GM12878 (cell line): ENCODE measurements at regions not wholly inside any gene's neighbourhood (a gene's known extent, or its start where the extent isn't known, plus 50 kb on each side); places are given as distances from the start of the nearest gene placed in this dataset.

Experiments used
- ATAC-seq: fragments of 200-7000 bp; cut with Tn5 transposase; 3 replicates; pipeline ENCODE4 v1.9.1; 2020; ENCODE audit warnings: mild to moderate bottlenecking, moderate library complexity
- BruUV-seq: library from RNA; stranded (reverse); fragments of 400-500 nt; replicated peaks from 2 replicates; lab custom pipeline; 2021; lab: Mats Ljungman, UMichigan
- CTCF ChIA-PET: fragments of 300-600 bp; sonication (Branson Sonifier 250); formaldehyde crosslinking; extraction: SDS; loops from one replicate; lab custom pipeline; 2021; ENCODE audit warnings: inconsistent platforms; lab: Yijun Ruan, JAX
- POLR2A ChIA-PET: fragments of 350-600 bp; formaldehyde crosslinking; extraction: SDS; loops from one replicate; lab custom pipeline; 2021; ENCODE audit warnings: inconsistent platforms; lab: Charles Lee
- RAD21 ChIA-PET: fragments of 300-600 bp; sonication (Branson Sonifier 250); formaldehyde crosslinking; loops from one replicate; lab custom pipeline; 2023; ENCODE audit warnings: antibody characterized with exemption; ENCODE audit not compliant: unreplicated experiment; lab: Charles Lee
- SMC1A ChIA-PET: fragments of 300-600 bp; sonication (Branson Sonifier 250); formaldehyde crosslinking; loops from one replicate; lab custom pipeline; 2023; ENCODE audit not compliant: unreplicated experiment, uncharacterized antibody; lab: Charles Lee
- DNase-seq: peaks from one replicate; pipeline ENCODE4 v3.0.0-alpha.2; 2011; ENCODE audit warnings: low read depth, low spot score
- FAIRE-seq: peaks from 3 replicates; lab custom pipeline; 2011; peaks lifted over from hg19 to GRCh38; lab: Jason Lieb, UNC
- H2AFZ ChIP-seq: 2 replicates; pipeline ENCODE4 v1.6.0; 2011; ENCODE audit warnings: low read depth, low read length, control low read depth; ENCODE audit not compliant: control insufficient read depth
- H3K27ac ChIP-seq: 2 replicates; pipeline ENCODE4 v1.5.1; 2011; ENCODE audit warnings: control low read depth; ENCODE audit not compliant: control insufficient read depth, insufficient read depth
- H3K27me3 ChIP-seq, 2 experiments: replicated peaks in 1 of 2; 2 replicates each; pipeline versions ENCODE4 v1.6.0 to v1.6.1; 2011; ENCODE audit warnings: low read length in 1 of 2; ENCODE audit not compliant: control insufficient read depth in 2 of 2, insufficient read depth in 2 of 2
- H3K36me3 ChIP-seq, 2 experiments: 2 replicates each; pipeline ENCODE4 v1.5.1; 2011; ENCODE audit warnings: low read length in 1 of 2; ENCODE audit not compliant: control insufficient read depth in 2 of 2, insufficient read depth in 2 of 2
- H3K4me1 ChIP-seq: 2 replicates; pipeline ENCODE4 v1.6.1; 2011; ENCODE audit warnings: mild to moderate bottlenecking, low read length, moderate library complexity, mixed read lengths; ENCODE audit not compliant: control insufficient read depth, insufficient read depth
- H3K4me2 ChIP-seq: 2 replicates; pipeline ENCODE4 v1.6.0; 2011; ENCODE audit warnings: control low read depth; ENCODE audit not compliant: control insufficient read depth, insufficient read depth
- H3K4me3 ChIP-seq: fragments of 200-600 bp; sonication (generic); 2 replicates; pipeline ENCODE4 v1.5.1; 2016
- H3K79me2 ChIP-seq: 2 replicates; pipeline ENCODE4 v1.6.0; 2011; ENCODE audit warnings: low read length; ENCODE audit not compliant: control insufficient read depth, insufficient read depth
- H3K9ac ChIP-seq: 2 replicates; pipeline ENCODE4 v1.8.0; 2011; ENCODE audit warnings: low read length, control low read depth, mixed read lengths; ENCODE audit not compliant: control insufficient read depth, insufficient read depth
- H3K9me3 ChIP-seq: replicated peaks from 3 replicates; pipeline ENCODE4 v1.5.1; 2011; ENCODE audit warnings: mild to moderate bottlenecking, low read length; ENCODE audit not compliant: control insufficient read depth, insufficient read depth
- H4K20me1 ChIP-seq: 2 replicates; pipeline ENCODE4 v1.6.0; 2011; ENCODE audit not compliant: control insufficient read depth, insufficient read depth
- BCLAF1 ChIP-seq: fragments of 450-650 bp; IDR thresholded peaks from 2 replicates; pipeline ENCODE4 v1.6.1; 2017; ENCODE audit warnings: antibody characterized with exemption, mild to moderate bottlenecking, moderate library complexity
- BHLHE40 ChIP-seq, 2 experiments: fragments of 450-650 bp in 1 of 2; IDR thresholded peaks; 2 replicates each; pipeline ENCODE4 v1.6.1; 2011 to 2017; ENCODE audit warnings: low read depth in 2 of 2, borderline replicate concordance in 1 of 2, improper control_type of control experiment in 1 of 2, low read length in 1 of 2, mild to moderate bottlenecking in 1 of 2
- CBX3 ChIP-seq: fragments of 200-600 bp; sonication (generic); IDR thresholded peaks from 2 replicates; pipeline ENCODE4 v1.6.1; 2016; ENCODE audit warnings: low read depth, borderline replicate concordance
- CEBPB ChIP-seq, 2 experiments: fragments of 150-350 bp in 1 of 2; IDR thresholded peaks; 2 replicates each; pipeline ENCODE4 v1.6.1; 2012 to 2014; ENCODE audit warnings: low read depth in 2 of 2, low read length in 2 of 2, borderline replicate concordance in 1 of 2, inconsistent platforms in 1 of 2
- E2F8 ChIP-seq: fragments of 450-650 bp; IDR thresholded peaks from 2 replicates; pipeline ENCODE4 v1.6.1; 2018; ENCODE audit warnings: mild to moderate bottlenecking, low read depth, moderate library complexity; ENCODE audit not compliant: partially characterized antibody
- GABPA ChIP-seq: IDR thresholded peaks from 2 replicates; pipeline ENCODE4 v1.6.1; 2014; ENCODE audit warnings: antibody characterized with exemption, low read depth, mild to moderate bottlenecking, inconsistent platforms
- RAD21 ChIP-seq: IDR thresholded peaks from 2 replicates; pipeline ENCODE4 v1.6.1; 2011; ENCODE audit warnings: mild to moderate bottlenecking, low read depth, low read length, moderate library complexity; ENCODE audit not compliant: insufficient read depth
- TAF1 ChIP-seq: IDR thresholded peaks from 2 replicates; pipeline ENCODE4 v1.6.1; 2011; ENCODE audit warnings: mild to moderate bottlenecking, low read depth, low read length, borderline replicate concordance
- ZNF384 ChIP-seq: IDR thresholded peaks from 2 replicates; pipeline ENCODE4 v1.6.1; 2012; ENCODE audit warnings: low read depth, mild to moderate bottlenecking, low read length, improper control_type of control experiment, borderline replicate concordance
- WGBS: methylation state at CpG from one replicate; pipeline ENCODE4 v1.1.6; 2016; ENCODE audit warnings: low lambda C conversion rate; ENCODE audit not compliant: insufficient replicate concordance, insufficient coverage; ENCODE audit errors: missing lambda C conversion rate; 5-methylcytosine and 5-hydroxymethylcytosine counted together
- in situ Hi-C: fragments of 300-500 bp; cut with MboI; formaldehyde crosslinking; loops from 9 replicates; pipeline ENCODE4 v1.14.3; 2018; ENCODE audit warnings: mixed read lengths
- intact Hi-C: fragments of 100-400 bp; cut with micrococcal nuclease; formaldehyde crosslinking; loops from one replicate; pipeline ENCODE4 v1.14.2; 2022; ENCODE audit not compliant: unreplicated experiment

DNA sequence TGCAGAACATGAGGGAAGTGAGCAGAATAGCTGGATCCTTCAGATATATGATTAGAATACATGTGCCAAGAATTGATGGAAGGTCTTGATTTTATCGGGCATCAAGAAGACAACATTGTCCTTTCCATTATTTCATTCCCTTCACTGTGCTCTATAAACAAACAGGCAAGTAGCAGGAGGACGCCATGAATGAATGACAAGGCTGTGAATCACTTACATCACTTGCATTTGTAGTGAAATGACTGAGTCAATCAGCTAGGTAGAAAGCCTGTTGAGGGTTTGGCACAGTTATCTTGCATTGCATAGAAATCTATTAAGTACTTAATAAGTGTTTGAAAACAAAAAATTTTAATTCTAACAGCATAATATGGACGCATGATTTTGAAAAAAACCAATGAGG is 548.8 kb upstream of the IZUMO3 start:
- CTCF ChIA-PET = no interaction called here
- Histone ChIP-seq H3K27me3 (no peaks in the 10 kb centered on the region), H3K9ac (no peak overlapping the region), H3K9me3 (no peaks in the 10 kb centered on the region), H3K36me3 (no peaks in the 10 kb centered on the region), H4K20me1 (no peaks in the 10 kb centered on the region), H3K4me1 (no peaks in the 10 kb centered on the region), H3K4me2 (no peak overlapping the region), H2AFZ (no peak overlapping the region), H3K79me2 (no peaks in the 10 kb centered on the region), H3K27ac (no peak overlapping the region), H3K4me3 (no peak overlapping the region)
- RAD21 ChIA-PET = no interaction called here
- TF ChIP-seq BHLHE40 (IDR thresholded peaks at IDR 0.05; ENCODE audit: borderline replicate concordance in 1 of 2, low read depth in 2 of 2, low read length in 1 of 2) (no peak), TAF1 (no peak), GABPA (no peak), E2F8 (no peak), ZNF384 (no peak), CBX3 (no peak), BCLAF1 (no peak), RAD21 (no peak), CEBPB (IDR thresholded peaks at IDR 0.05; ENCODE audit: borderline replicate concordance in 1 of 2, low read depth in 2 of 2, low read length in 2 of 2) (no peak)
- SMC1A ChIA-PET = no interaction called here
- no peak for FAIRE-seq
- no peak for ATAC-seq
- in situ Hi-C loops (no loop called here), intact Hi-C loops (no loop called here)
- 23% methylated on average over 3 of the region's 3 CpGs for WGBS
- no peak for DNase-seq
- POLR2A ChIA-PET = no interaction called here
- BruUV-seq = no TSS peak
